Spleen (tissue), 11 donors: ENCODE measurements at regions not wholly inside any gene's neighbourhood (a gene's known extent, or its start where the extent isn't known, plus 50 kb on each side); places are given as distances from the start of the nearest gene placed in this dataset.

Source experiments
- DNase-seq: peaks from one replicate; pipeline ENCODE4 v3.0.0-alpha.2; 2020
- H3K27ac ChIP-seq, 8 donors: fragments of 200-600 bp; sonication (generic) in 7 of 8; 1 replicate in 4 of 8; 2 replicates in 4 of 8; pipeline versions ENCODE4 v1.5.0 to v1.8.0; 2016 to 2021; ENCODE audit warnings: inconsistent platforms in 4 of 8, mild to moderate bottlenecking in 4 of 8, moderate library complexity in 1 of 8
- H3K27me3 ChIP-seq, 7 donors: fragments of 200-600 bp; sonication (generic) in 6 of 7; replicated peaks in 1 of 7; 1 replicate in 4 of 7; 2 replicates in 3 of 7; pipeline versions ENCODE4 v1.5.0 to v1.8.0; 2016 to 2021; ENCODE audit warnings: inconsistent platforms in 3 of 7, mild to moderate bottlenecking in 1 of 7
- H3K36me3 ChIP-seq, 6 donors: fragments of 200-600 bp; sonication (generic) in 5 of 6; 1 replicate in 4 of 6; 2 replicates in 2 of 6; pipeline versions ENCODE4 v1.5.0 to v1.8.0; 2016 to 2021; ENCODE audit warnings: inconsistent platforms in 2 of 6
- H3K4me1 ChIP-seq, 6 donors: fragments of 200-600 bp; sonication (generic) in 5 of 6; 1 replicate in 3 of 6; 2 replicates in 3 of 6; pipeline versions ENCODE4 v1.5.0 to v1.8.0; 2016 to 2021; ENCODE audit warnings: inconsistent platforms in 3 of 6
- H3K4me3 ChIP-seq, 8 donors: fragments of 200-600 bp; sonication (generic) in 7 of 8; 1 replicate in 4 of 8; 2 replicates in 4 of 8; pipeline versions ENCODE4 v1.5.0 to v1.8.0; 2016 to 2021; ENCODE audit warnings: inconsistent platforms in 4 of 8, mild to moderate bottlenecking in 4 of 8, moderate library complexity in 2 of 8
- H3K9me3 ChIP-seq, 8 donors: fragments of 200-600 bp; sonication (generic) in 7 of 8; 1 replicate in 4 of 8; 2 replicates in 4 of 8; pipeline versions ENCODE4 v1.5.0 to v1.8.0; 2016 to 2021; ENCODE audit warnings: inconsistent platforms in 4 of 8
- POLR2A ChIP-seq, 3 donors: fragments of 450-650 bp; IDR thresholded peaks; one replicate each; pipeline ENCODE4 v1.5.1; 2017; ENCODE audit warnings: antibody characterized with exemption in 3 of 3, mild to moderate bottlenecking in 1 of 3
- POLR2AphosphoS5 ChIP-seq, 3 donors: sonication (generic); formaldehyde crosslinking; IDR thresholded peaks; one replicate each; pipeline ENCODE4 v1.5.1; 2017; ENCODE audit warnings: antibody characterized with exemption in 3 of 3
- WGBS, 5 donors: extraction: QIAGEN DNeasy Blood & Tissue Kit in 3 of 5; methylation state at CpG; one replicate each; pipeline versions ENCODE4 v1.1.5 to v1.1.7; 2013 to 2018; 5-methylcytosine and 5-hydroxymethylcytosine counted together
- intact Hi-C: fragments of 100-400 bp; cut with DNase I; formaldehyde crosslinking; loops from one replicate; pipeline ENCODE4 v1.15.0; 2023; ENCODE audit warnings: low total_unique reads
- TF ChIP-seq, protein P1 (sequence below), 11 experiments: fragments of 200-600 bp in 7 of 11; fragments of 450-650 bp in 4 of 11; sonication (generic) in 4 of 11; IDR thresholded peaks in 8 of 11; conservative IDR thresholded peaks in 3 of 11; 1 replicate in 7 of 11; 2 replicates in 4 of 11; pipeline versions ENCODE4 v1.4.0 to v1.8.0; 2016 to 2021; ENCODE audit warnings: antibody characterized with exemption in 11 of 11, inconsistent platforms in 4 of 11, mild to moderate bottlenecking in 1 of 11
- donor health status: healthy with polysubstance abuse.
- donor health status: DM: no; HTN: no; CAD: no; lungs with moderate emphysema.
- donor health status: DM: no; HTN: no; CAD: no.
- donor health status: Bipolar disorder and iron deficiency.
- donor health status: healthy.
- donor health status: DM: no; HTN: no; CAD: no.
- donor health status: DM: yes; HTN: yes; CAD: no.

DNA sequence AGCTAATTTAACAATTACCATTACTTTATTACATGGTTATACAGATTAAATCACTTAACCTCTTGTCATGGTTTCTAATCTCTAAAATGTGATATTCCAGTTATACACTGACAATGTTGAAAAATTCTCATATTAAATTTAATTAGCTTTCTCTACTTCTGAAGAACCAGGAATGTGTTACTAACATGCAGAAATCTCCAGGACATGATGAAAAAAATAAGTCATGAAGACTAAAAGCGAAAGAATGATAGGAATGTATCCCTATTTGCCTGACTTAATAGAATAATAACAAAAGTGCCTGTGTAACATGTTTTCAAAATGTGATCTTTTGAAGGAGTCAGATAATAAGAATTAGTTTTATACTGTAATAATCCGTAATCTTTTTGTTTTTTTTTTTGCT lies 2823.7 kb upstream of the PCDH20 start:
- no peak overlapping the region for H3K4me3 ChIP-seq
- intact Hi-C loops: no loop called here
- no peaks in the 10 kb centered on the region for H3K36me3 ChIP-seq
- peaks cover 0 to 3% (median 0%) of the 10 kb centered on the region in 8 donors for H3K9me3 ChIP-seq
- H3K4me1 ChIP-seq: no peaks in the 10 kb centered on the region
- 72 to 84% (median 78%) methylated on average over 2 of the region's 2 CpGs for WGBS, 5 donors
- DNase-seq: no peak
- no peak for TF ChIP-seq POLR2A (IDR thresholded peaks at IDR 0.05)
- no peak for TF ChIP-seq POLR2AphosphoS5 (IDR thresholded peaks at IDR 0.05)
- TF ChIP-seq, protein P1, sequence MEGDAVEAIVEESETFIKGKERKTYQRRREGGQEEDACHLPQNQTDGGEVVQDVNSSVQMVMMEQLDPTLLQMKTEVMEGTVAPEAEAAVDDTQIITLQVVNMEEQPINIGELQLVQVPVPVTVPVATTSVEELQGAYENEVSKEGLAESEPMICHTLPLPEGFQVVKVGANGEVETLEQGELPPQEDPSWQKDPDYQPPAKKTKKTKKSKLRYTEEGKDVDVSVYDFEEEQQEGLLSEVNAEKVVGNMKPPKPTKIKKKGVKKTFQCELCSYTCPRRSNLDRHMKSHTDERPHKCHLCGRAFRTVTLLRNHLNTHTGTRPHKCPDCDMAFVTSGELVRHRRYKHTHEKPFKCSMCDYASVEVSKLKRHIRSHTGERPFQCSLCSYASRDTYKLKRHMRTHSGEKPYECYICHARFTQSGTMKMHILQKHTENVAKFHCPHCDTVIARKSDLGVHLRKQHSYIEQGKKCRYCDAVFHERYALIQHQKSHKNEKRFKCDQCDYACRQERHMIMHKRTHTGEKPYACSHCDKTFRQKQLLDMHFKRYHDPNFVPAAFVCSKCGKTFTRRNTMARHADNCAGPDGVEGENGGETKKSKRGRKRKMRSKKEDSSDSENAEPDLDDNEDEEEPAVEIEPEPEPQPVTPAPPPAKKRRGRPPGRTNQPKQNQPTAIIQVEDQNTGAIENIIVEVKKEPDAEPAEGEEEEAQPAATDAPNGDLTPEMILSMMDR (IDR thresholded peaks at IDR 0.05 in 8 of 11, conservative IDR thresholded peaks at IDR 0.05 in 3 of 11): no peak
- H3K27me3 ChIP-seq: no peaks in the 10 kb centered on the region
- H3K27ac ChIP-seq: no peak overlapping the region

DNA sequence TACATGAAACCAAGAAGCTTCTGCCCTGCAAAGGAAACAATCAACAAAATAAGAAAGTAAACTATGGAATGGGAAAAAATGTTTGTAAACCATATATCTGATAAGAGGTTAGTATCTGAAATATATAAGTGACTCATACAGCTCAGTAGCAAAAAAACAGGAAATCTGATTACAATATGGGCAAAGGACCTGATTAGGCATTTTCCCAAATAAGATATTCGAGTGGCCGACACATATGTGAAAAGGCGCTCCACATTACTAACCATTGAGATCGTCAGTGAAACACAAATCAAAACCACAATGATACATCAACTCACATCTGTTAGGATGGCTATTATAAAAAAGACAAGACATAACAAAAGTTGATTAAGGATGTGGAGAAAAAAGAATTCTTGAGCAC lies 2818.6 kb upstream of the PCDH20 start:
- Histone ChIP-seq H3K27ac (no peak overlapping the region), H3K9me3 (peaks cover 0 to 24% (median 5%) of the 10 kb centered on the region in 8 donors), H3K4me3 (no peak overlapping the region), H3K36me3 (no peaks in the 10 kb centered on the region), H3K4me1 (no peaks in the 10 kb centered on the region), H3K27me3 (no peaks in the 10 kb centered on the region)
- no peak for DNase-seq
- TF ChIP-seq, protein P1 (IDR thresholded peaks at IDR 0.05 in 8 of 11, conservative IDR thresholded peaks at IDR 0.05 in 3 of 11): no peak
- TF ChIP-seq POLR2AphosphoS5 (IDR thresholded peaks at IDR 0.05): no peak
- no peak for TF ChIP-seq POLR2A (IDR thresholded peaks at IDR 0.05)
- intact Hi-C loops: no loop called here
- WGBS, 5 donors: 77 to 94% (median 90%) methylated on average over 4 of the region's 4 CpGs

DNA sequence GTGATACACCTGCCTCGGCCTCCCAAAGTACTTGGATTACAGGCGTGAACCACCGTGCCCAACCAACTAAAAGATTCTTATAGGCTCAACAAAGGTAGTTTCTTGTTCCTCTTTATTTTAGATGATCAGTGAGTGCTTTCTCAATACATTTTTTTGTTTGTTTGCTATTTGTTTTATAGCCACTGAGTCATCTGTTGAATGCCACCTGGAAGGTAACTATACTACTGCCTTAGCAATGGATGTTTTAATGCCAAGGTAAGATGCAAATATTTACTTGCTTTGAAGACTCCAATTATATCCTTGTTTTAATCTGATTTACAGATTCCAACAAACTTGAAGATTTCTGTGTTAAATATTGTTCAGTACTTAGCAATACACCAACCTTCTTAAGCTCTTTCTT lies 2807.4 kb upstream of the PCDH20 start:
- Histone ChIP-seq H3K4me1 (no peaks in the 10 kb centered on the region), H3K27ac (no peak overlapping the region)

DNA sequence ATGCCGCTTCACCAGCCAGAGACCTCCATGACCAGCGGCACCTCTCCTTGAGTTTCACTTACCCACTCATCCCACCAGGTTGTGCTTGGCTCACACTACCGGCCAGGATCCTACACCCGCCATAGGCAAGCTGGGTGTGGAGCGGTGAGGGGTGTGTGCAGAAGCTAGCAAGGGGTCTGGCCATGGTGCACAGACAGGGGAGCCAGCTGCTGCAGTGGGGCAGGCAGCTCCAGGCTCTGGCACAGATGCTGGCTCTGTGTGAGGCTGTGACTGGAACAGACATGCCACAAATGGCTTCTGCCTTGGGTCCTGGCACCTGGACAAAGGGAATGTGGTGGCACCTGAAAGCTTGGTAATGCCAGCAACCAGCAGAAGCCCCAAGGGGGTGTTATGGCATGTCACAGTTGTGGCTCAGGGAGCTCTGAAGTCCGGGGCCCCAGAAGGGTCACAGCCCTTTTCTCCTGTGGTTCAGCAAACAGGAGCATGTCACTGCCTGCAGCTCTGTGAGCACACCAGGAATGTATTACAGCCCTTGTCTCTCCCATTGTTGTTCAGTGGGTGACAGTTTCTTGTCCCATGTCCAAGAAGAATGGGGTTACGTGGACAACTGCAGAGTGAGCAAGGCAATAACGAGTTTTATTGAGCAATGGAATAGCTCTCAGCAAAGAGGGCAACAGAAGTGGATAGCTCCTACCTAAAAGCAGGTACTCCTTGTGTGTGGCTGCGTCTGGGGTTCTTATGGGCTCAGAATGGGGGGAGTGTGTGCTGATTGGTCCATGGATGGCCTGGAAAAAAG lies 2791.0 kb upstream of the PCDH20 start:
- H3K4me3 ChIP-seq: no peak overlapping the region
- TF ChIP-seq POLR2A (IDR thresholded peaks at IDR 0.05) (no peak), POLR2AphosphoS5 (IDR thresholded peaks at IDR 0.05) (no peak)
- TF ChIP-seq, protein P1 (IDR thresholded peaks at IDR 0.05 in 8 of 11, conservative IDR thresholded peaks at IDR 0.05 in 3 of 11): no peak
- no peaks in the 10 kb centered on the region for H3K4me1 ChIP-seq
- peaks cover 0 to 22% (median 5%) of the 10 kb centered on the region in 8 donors for H3K9me3 ChIP-seq
- no peak overlapping the region for H3K27ac ChIP-seq
- H3K36me3 ChIP-seq: no peaks in the 10 kb centered on the region
- intact Hi-C loops: no loop called here
- 72 to 92% (median 82%) methylated on average over 8 to 9 of the region's 9 CpGs for WGBS, 5 donors
- peak; percentile 59 for DNase-seq
- H3K27me3 ChIP-seq: no peaks in the 10 kb centered on the region

More for the DNA sequence above, 2807.4 kb upstream of the PCDH20 start:
- WGBS, 5 donors: 86 to 97% (median 92%) methylated on average over 3 of the region's 3 CpGs
- Histone ChIP-seq H3K9me3 (peaks cover 0 to 41% (median 5%) of the 10 kb centered on the region in 8 donors), H3K4me3 (no peak overlapping the region), H3K36me3 (no peaks in the 10 kb centered on the region), H3K27me3 (no peaks in the 10 kb centered on the region)
- no peak for DNase-seq
- intact Hi-C loops: no loop called here
- TF ChIP-seq POLR2AphosphoS5 (IDR thresholded peaks at IDR 0.05) (no peak), POLR2A (IDR thresholded peaks at IDR 0.05) (no peak)
- TF ChIP-seq, protein P1 (IDR thresholded peaks at IDR 0.05 in 8 of 11, conservative IDR thresholded peaks at IDR 0.05 in 3 of 11): no peak
